Right renal cortex interstitium (tissue), 3 donors: ENCODE measurements at regions not wholly inside any gene's neighbourhood (a gene's known extent, or its start where the extent isn't known, plus 50 kb on each side); places are given as distances from the start of the nearest gene placed in this dataset.
A peak's percentile ranks its signal among the peaks of the same experiment; 100 is the strongest.
"Not testable (repeated sequence)": the region's sequence is repeated elsewhere in the genome, so short reads cannot be mapped to it uniquely, and the experiment has no call there.

Experiments
- DNase-seq, 3 donors: peaks; one replicate each; pipeline ENCODE4 v3.0.0-alpha.2; 2013; ENCODE audit warnings: low read depth in 3 of 3, low spot score in 2 of 3

DNA sequence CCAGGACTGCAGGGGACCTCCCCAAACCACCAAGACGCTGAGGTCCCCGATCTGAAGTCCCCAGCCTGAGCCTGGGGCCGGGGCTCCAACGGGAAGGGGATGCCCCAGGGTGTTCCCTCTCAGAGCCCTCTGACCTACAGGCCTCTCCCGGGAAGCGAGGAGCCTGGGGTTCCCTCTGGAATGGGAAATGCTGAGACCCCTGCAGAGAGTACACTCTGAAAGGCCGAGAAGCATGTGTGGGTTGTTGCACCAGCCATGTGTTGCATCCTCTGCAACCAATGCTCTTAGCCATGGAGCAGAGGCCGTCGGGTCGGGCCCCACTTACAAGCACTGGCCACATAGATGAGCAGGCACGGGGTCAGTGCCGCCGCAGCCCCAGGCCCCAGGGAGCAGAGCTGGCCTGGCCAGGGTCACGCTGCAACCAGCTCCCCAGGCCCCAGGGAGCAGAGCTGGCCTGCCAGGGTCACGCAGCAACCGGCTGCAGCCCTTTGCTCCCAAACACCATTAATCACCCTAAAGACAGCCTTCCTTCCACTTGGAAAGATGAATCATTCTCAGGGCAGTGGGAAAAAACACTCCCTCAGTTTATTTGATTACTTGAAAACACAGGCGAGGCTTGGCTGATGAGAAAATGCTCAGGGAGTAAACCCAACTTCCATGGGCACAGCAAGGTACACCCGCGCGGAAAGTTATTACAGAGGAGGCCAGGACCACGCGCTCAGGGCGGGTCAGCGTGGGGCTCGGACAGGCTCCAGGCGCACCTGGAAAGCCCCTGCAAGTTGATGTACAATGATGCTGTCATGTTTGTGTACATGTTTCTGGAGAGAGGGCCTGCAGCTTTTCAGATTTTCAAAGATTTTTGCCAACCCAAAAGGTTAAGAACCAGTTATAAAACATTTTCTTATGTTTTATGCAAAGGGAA is 78.0 kb upstream of the AFDN start:
- DNase-seq, result no peak

- DNase-seq, result peak; percentile 52 to 63 (median 54)
Observed at GRCh38 chr6:167750956-167751358, 75.8 kb upstream of the AFDN start.

DNA sequence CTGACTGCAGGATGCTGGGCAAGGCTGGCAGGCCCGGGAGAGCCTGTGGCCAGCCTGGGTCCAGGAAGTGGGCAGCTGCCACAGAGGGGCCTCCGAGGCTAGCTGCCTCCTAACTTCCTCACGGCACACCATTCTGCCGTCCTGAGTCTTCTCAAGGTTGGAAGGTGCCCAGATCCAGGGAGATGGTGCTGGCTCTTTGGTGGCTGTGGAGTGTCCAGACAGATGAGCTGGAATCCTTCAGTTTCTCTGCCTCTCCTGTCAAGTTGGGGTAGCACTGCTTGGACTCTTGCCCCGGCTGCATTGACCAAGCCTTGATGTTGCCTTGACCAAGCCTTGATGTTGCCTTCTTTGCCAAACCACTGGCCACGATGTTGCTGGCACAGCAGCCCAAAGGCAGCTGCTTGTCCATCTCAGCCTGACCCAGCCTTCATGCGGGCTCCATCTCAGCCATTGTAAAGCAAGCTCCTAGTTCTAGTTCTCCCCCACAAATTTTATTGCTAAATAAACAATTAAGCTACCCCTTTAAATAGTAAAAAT is 75.1 kb upstream of the AFDN start:
- no peak for DNase-seq

DNA sequence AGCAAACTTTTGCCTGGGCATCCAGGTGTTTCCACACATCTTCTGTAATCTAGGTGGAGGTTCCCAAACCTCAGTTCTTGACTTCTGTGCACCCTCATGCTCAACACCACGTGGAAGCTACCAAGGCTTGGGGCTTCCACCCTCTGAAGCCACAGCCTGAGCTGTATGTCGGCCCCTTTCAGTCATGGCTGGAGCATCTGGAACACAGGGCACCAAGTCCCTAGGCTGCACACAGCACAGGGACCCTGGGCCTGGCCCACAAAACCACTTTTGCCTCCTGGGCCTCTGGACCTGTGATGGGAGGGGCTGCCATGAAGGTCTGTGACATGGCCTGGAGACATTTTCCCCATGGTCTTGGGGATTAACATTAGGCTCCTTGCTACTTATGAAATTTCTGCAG is 73.4 kb upstream of the AFDN start:
- not testable (repeated sequence) for DNase-seq

- no peak for DNase-seq
Observed at GRCh38 chr6:167754691-167755090, 72.0 kb upstream of the AFDN start.

GRCh38 chr6:167755461-167755860 is 71.2 kb upstream of the AFDN start:
- no peak for DNase-seq

GRCh38 chr6:167756597-167756996 is 70.1 kb upstream of the AFDN start:
- no peak for DNase-seq

DNA sequence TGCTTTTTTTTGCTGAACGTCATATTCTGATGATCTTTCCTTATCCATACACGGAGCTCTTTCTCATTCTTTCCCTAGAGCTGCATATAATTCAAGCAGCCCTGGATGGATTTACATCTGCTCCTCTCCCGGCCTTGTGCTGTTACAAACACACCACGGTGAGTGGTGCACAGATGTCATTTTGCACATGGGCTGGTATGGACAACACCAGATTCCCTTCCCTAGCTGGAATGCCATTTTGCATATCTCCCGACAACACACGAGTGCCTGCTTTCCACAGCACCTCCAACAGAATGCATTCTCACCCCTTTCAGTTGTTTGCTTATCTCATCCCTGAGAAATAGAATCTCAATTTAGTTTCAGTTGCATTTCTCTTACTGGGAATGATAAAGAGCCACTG is 69.5 kb upstream of the AFDN start:
- DNase-seq, result no peak

DNA sequence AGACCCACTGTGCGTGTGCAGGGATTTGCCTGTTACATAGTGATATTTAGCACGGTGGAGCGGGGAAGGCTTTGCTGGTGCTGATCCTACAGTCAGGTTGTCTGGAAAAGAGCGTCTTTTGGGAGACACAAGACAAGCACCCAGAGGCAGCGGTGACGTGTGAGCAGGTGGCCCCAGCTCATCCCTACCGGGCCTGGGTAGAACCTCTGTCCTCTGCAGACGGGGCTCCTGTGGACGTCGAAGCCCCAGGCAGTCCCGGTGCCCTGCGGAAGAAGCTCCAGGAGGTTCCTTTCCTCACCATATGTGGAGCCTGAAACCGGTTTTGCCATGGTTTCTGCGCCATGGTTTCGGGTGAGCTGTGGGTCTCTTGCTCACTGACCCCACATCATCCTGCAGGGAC is 68.9 kb upstream of the AFDN start:
- DNase-seq, result no peak

DNA sequence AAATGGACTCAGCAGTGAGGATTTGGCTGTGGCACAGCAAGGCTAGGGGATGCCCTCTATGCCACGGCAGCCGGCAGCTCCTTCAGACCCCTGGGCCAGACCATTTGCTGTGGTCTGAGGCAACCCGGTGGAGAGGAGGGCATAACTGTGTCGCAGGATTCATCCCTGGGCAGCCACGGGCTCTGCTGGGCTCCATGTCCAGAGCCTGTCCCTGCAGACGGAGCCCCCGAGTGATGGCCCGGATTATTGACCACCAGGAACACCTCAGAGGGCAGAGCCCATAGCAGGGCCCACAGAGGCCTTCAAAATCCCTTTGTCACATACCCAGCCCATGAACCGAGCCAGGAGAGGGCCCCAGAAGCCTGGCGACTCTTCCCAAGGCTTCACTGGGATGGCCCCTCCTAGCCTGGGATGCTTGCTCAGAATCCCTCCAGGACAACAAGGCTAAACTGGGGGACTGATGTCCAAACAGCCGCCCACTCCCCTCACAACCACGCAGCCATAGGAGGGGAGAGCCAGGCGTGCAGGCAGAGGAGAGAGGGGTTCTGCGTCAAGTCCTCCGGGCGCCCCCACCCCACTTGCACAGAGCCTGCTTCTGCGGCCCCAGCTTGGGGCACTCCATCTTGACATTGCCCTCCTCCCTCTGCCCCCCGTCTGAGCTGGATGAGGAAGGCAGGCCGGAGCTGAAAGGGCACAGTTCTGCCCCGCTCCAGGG is 68.2 kb upstream of the AFDN start:
- no peak for DNase-seq

GRCh38 chr6:167759206-167759605 is 67.5 kb upstream of the AFDN start:
- no peak for DNase-seq

- no peak for DNase-seq
Observed at GRCh38 chr6:167759912-167760311, 66.8 kb upstream of the AFDN start.

DNA sequence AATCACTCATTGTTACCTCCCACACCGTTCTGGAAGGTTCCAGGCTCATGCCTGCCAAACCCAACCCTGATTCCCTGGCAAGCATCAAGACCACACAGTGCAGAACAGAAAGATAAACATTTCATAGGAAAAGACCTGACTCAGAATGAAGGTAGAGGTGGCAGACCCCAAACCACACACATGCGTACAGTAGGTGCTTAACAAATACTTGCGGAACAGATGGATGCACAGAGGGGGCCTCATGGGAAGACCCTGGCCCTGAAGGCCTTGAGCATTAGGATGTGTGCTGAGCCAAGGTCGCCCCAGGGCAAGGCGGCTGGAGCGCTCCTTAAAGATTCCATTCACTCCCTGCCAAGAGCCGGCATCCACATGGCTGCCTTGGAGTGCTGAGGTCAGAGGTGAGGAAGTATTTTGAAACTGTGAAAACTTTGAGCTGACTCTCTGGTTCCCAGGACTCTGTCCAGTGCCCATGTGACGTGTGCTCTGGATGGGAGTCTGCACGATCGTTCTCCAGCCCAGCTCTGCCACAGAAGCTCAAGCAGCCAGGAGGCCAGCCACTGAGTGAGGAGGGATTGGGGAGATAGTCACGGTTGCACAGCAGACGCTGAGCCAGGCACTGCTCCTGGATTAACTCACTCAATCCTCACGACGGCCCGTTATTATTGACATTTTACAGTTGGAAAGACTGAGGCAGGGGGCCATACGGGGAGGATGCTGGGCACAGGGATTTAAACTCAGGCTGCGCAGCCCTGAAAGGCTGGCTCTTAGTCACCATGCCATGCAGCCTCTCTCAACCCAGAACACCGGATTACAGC is 65.5 kb upstream of the AFDN start:
- DNase-seq, result no peak

DNA sequence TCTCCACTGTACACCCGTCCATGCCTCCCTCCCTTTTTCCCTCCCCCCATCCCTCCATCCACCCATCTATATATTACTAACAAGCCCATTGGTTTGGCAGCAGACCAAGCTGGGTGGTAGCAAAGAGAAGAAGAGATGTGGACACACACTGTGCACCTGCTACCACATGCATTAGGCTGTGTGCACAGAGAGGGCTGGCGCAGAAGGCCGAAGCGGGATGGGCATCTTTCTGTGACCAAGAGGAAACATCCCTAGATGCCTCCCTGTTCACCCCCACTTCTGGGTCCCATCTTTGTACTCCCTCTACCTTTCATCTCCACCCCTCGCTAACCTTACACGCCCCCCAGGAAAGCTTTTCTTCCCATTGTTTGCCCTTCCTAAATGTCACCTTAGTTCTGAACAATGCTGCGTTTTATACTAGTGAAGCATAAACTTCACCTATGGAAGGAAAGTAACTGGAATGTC is 64.9 kb upstream of the AFDN start:
- DNase-seq, result no peak

DNA sequence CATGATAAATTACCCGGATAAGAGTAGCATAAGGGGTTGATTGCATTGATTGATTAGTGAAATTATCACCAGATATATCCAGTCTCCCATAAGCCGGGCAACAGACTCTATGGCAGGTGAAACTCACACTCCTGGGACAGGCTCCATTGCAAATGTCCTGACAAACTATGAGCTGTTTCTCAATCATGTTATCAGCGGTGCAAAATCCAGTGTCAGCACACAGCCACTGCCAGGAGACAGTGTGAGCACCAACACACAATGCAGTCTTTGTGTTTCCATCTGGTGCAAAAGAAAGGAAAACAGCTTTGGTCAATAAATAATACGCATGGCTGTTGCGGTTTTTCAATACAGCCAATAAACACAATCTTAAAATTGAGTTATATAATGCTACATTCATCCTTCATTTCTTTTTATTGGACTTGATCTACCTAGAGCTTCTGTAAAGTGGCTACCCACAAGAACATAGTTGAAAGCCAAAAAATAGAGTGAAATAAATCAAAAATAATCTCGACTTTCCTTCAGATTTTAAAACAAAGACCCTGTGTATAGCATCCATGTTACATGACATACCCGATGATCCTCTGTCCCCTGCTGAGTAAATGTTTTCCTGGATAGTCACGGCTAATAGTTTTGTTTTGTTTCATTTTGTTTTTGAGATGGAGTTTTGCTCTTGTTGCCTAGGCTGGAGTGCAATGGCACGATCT is 64.3 kb upstream of the AFDN start:
- DNase-seq, result no peak

GRCh38 chr6:167763056-167763944 is 63.4 kb upstream of the AFDN start:
- DNase-seq, result no peak

DNA sequence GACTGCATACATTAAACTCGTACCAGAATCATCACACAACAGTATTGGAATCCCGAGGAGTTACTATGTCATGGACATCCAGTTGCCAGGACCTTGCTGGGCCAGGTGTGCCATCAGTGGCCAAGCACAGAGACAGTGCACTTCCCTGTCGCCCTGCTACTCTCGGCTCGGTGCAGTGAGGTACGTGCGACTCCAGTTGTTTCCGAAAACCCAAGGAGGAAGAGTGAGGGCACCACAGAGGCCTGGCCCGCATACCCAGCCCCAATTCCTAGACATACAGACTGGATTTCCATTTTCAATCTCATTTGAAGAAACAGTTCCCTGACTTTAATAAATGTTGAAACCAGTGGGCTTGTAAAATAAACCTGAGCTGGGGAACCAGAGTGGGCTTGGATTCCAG is 62.5 kb upstream of the AFDN start:
- DNase-seq, result no peak

DNA sequence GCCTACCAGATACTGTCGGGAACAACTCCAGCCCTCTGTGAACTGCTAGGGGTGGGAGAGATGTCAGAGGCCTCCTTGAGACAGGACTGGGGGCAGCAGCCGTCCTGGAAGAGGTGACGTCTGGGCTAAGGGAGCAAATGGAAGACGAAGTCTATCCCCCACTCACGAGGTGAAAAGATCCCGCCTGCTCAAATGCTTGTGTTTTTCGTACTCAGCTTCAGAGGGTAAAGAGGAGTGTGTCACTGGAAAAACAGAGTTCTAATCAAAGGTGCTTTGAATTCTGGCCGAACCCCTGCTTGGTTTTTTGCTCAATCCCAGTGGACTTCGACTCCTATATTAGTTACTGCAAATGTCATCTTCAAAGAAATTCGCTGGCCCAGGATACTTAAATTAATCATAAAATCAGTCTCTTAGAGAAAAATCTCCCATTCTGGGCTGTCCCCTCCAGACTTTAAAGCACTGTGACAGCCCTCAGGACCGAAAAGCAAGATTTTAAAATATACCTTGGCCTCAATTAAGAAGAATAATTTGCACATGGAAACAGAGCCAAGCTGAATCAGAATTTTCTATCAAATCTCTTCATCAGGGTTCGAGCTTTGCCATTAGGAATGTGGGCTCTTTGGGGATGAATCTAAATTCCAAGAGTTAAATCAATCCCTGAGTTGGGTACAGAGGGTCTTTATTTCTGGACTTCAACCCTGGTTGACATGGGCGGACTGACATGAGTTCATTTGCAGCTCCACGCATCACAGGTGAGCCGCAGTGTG is 61.8 kb upstream of the AFDN start:
- DNase-seq, result no peak
